Thyroid gland (tissue), 4 donors: ENCODE measurements at regions not wholly inside any gene's neighbourhood (a gene's known extent, or its start where the extent isn't known, plus 50 kb on each side); places are given as distances from the start of the nearest gene placed in this dataset.

Experiments
- CTCF ChIP-seq, 6 experiments: fragments of 200-600 bp in 3 of 6; fragments of 450-650 bp in 3 of 6; sonication (generic) in 3 of 6; IDR thresholded peaks; one replicate each; pipeline ENCODE4 v1.5.1; 2016 to 2019; ENCODE audit warnings: antibody characterized with exemption in 6 of 6, mild to moderate bottlenecking in 2 of 6, inconsistent platforms in 1 of 6, moderate library complexity in 1 of 6
- POLR2A ChIP-seq, 2 donors: fragments of 450-650 bp; IDR thresholded peaks; one replicate each; pipeline ENCODE4 v1.6.1; 2017; ENCODE audit warnings: antibody characterized with exemption in 2 of 2, mild to moderate bottlenecking in 2 of 2, moderate library complexity in 1 of 2

GRCh38 chr11:46181843-46182424 lies 60.7 kb upstream of the PHF21A start:
- TF ChIP-seq CTCF (IDR thresholded peaks at IDR 0.05) = no peak
- no peak for TF ChIP-seq POLR2A (IDR thresholded peaks at IDR 0.05)
